Common myeloid progenitor, CD34-positive (primary cell): ENCODE measurements at regions not wholly inside any gene's neighbourhood (a gene's known extent, or its start where the extent isn't known, plus 50 kb on each side); places are given as distances from the start of the nearest gene placed in this dataset.

Source experiments
- CTCF ChIA-PET: fragments of 350-600 bp; sonication (Branson Sonifier 250); formaldehyde crosslinking; loops from one replicate; lab custom pipeline; 2021; ENCODE audit warnings: antibody characterized with exemption; lab: Charles Lee
- POLR2A ChIA-PET: fragments of 350-600 bp; sonication (Branson Sonifier 250); formaldehyde crosslinking; loops from one replicate; lab custom pipeline; 2021; ENCODE audit warnings: antibody characterized with exemption; lab: Charles Lee
- DNase-seq, 3 donors: peaks; one replicate each; pipeline versions ENCODE4 v3.0.0 to v3.0.0-alpha.2; 2013
- H3K27ac ChIP-seq, 2 experiments: 1 replicate in 1 of 2; 2 replicates in 1 of 2; pipeline ENCODE4 v1.7.0; 2013; ENCODE audit warnings: inconsistent platforms in 2 of 2, low read length in 2 of 2, mild to moderate bottlenecking in 2 of 2, low read depth in 1 of 2, moderate library complexity in 1 of 2; ENCODE audit not compliant: severe bottlenecking in 2 of 2, insufficient read depth in 1 of 2, poor library complexity in 1 of 2
- H3K27me3 ChIP-seq, 5 experiments: replicated peaks in 2 of 5; 1 replicate in 3 of 5; 2 replicates in 2 of 5; pipeline versions ENCODE4 v1.6.1 to v1.7.0; 2013; ENCODE audit warnings: low read length in 4 of 5, mild to moderate bottlenecking in 2 of 5, moderate library complexity in 2 of 5, inconsistent platforms in 1 of 5; ENCODE audit not compliant: insufficient read depth in 5 of 5, control insufficient read depth in 4 of 5
- H3K36me3 ChIP-seq, 4 experiments: 1 replicate in 2 of 4; 2 replicates in 2 of 4; pipeline versions ENCODE4 v1.6.1 to v1.7.0; 2013; ENCODE audit warnings: low read length in 3 of 4, control low read depth in 1 of 4, mild to moderate bottlenecking in 1 of 4; ENCODE audit not compliant: control insufficient read depth in 4 of 4, insufficient read depth in 4 of 4
- H3K4me1 ChIP-seq, 4 experiments: 1 replicate in 3 of 4; 2 replicates in 1 of 4; pipeline versions ENCODE4 v1.6.1 to v1.7.1; 2013; ENCODE audit warnings: low read length in 3 of 4, mild to moderate bottlenecking in 3 of 4, control low read depth in 1 of 4, inconsistent platforms in 1 of 4, moderate library complexity in 1 of 4; ENCODE audit not compliant: control insufficient read depth in 4 of 4, insufficient read depth in 4 of 4; ENCODE audit errors: control extremely low read depth in 1 of 4
- H3K4me3 ChIP-seq, 7 experiments: 1 replicate in 4 of 7; 2 replicates in 3 of 7; pipeline versions ENCODE4 v1.5.1 to v1.7.0; 2013; ENCODE audit warnings: mild to moderate bottlenecking in 7 of 7, low read length in 6 of 7, moderate library complexity in 6 of 7, inconsistent platforms in 2 of 7, low read depth in 2 of 7, control low read depth in 1 of 7; ENCODE audit not compliant: insufficient read depth in 4 of 7, control insufficient read depth in 1 of 7; ENCODE audit errors: extremely low read depth in 1 of 7
- H3K9me3 ChIP-seq, 5 experiments: 1 replicate in 4 of 5; 2 replicates in 1 of 5; pipeline versions ENCODE4 v1.6.1 to v1.7.1; 2013; ENCODE audit warnings: low read length in 4 of 5, mild to moderate bottlenecking in 2 of 5, inconsistent platforms in 1 of 5, low read depth in 1 of 5, moderate library complexity in 1 of 5; ENCODE audit not compliant: control insufficient read depth in 4 of 5, insufficient read depth in 2 of 5; ENCODE audit errors: control extremely low read depth in 1 of 5
- WGBS: methylation state at CpG from one replicate; pipeline ENCODE4 v1.1.5; 2013; ENCODE audit not compliant: insufficient coverage; 5-methylcytosine and 5-hydroxymethylcytosine counted together

- CTCF ChIA-PET: no interaction called here
- H3K27ac ChIP-seq: no peak overlapping the region
- POLR2A ChIA-PET: no interaction called here
- no peak overlapping the region for H3K4me3 ChIP-seq
- no peaks in the 10 kb centered on the region for H3K9me3 ChIP-seq
- no CpG with 5 or more reads among the region's 3 CpGs for WGBS
- DNase-seq: no peak
- H3K27me3 ChIP-seq: no peaks in the 10 kb centered on the region
- H3K4me1 ChIP-seq: no peaks in the 10 kb centered on the region
- H3K36me3 ChIP-seq: no peaks in the 10 kb centered on the region
These were observed 547.2 kb downstream of the MAT2B start for GRCh38 chr5:164052536-164053093.

GRCh38 chr5:164053123-164053522, 547.7 kb downstream of the MAT2B start:
- Histone ChIP-seq H3K4me3 (no peak overlapping the region), H3K4me1 (no peaks in the 10 kb centered on the region), H3K9me3 (no peaks in the 10 kb centered on the region), H3K27me3 (no peaks in the 10 kb centered on the region), H3K36me3 (no peaks in the 10 kb centered on the region), H3K27ac (no peak overlapping the region)
- ChIA-PET CTCF (no interaction called here), POLR2A (no interaction called here)
- WGBS: no CpG with 5 or more reads among the region's 1 CpG
- no peak for DNase-seq

- H3K4me1 ChIP-seq: no peaks in the 10 kb centered on the region
- ChIA-PET CTCF (no interaction called here), POLR2A (no interaction called here)
- no peak overlapping the region for H3K27ac ChIP-seq
- no CpG with 5 or more reads among the region's 2 CpGs for WGBS
- H3K27me3 ChIP-seq: no peaks in the 10 kb centered on the region
- H3K4me3 ChIP-seq: no peak overlapping the region
- H3K9me3 ChIP-seq: no peaks in the 10 kb centered on the region
- H3K36me3 ChIP-seq: no peaks in the 10 kb centered on the region
- no peak for DNase-seq
These were observed 549.0 kb downstream of the MAT2B start for GRCh38 chr5:164054461-164054860.

GRCh38 chr5:164057121-164057520, 551.7 kb downstream of the MAT2B start:
- Histone ChIP-seq H3K4me1 (no peaks in the 10 kb centered on the region), H3K27ac (no peak overlapping the region), H3K9me3 (no peaks in the 10 kb centered on the region), H3K27me3 (no peaks in the 10 kb centered on the region), H3K4me3 (no peak overlapping the region), H3K36me3 (no peaks in the 10 kb centered on the region)
- CTCF ChIA-PET: no interaction called here
- WGBS: no CpG with 5 or more reads among the region's 2 CpGs
- POLR2A ChIA-PET: no interaction called here
- DNase-seq: no peak

GRCh38 chr5:164058621-164059020, 553.2 kb downstream of the MAT2B start:
- Histone ChIP-seq H3K36me3 (no peaks in the 10 kb centered on the region), H3K27me3 (no peaks in the 10 kb centered on the region), H3K9me3 (no peaks in the 10 kb centered on the region), H3K4me1 (no peaks in the 10 kb centered on the region), H3K4me3 (no peak overlapping the region), H3K27ac (no peak overlapping the region)
- ChIA-PET CTCF (no interaction called here), POLR2A (no interaction called here)
- no CpG with 5 or more reads among the region's 3 CpGs for WGBS
- no peak for DNase-seq

- CTCF ChIA-PET: no interaction called here
- WGBS: no CpG with 5 or more reads among the region's 2 CpGs
- POLR2A ChIA-PET: no interaction called here
These were observed 554.1 kb downstream of the MAT2B start for GRCh38 chr5:164059471-164059870.

GRCh38 chr5:164060786-164061355, 555.5 kb downstream of the MAT2B start:
- ChIA-PET CTCF (no interaction called here), POLR2A (no interaction called here)
- no peaks in the 10 kb centered on the region for H3K36me3 ChIP-seq
- no peak overlapping the region for H3K4me3 ChIP-seq
- no peak for DNase-seq
- no peak overlapping the region for H3K27ac ChIP-seq
- H3K4me1 ChIP-seq: no peaks in the 10 kb centered on the region
- no peaks in the 10 kb centered on the region for H3K9me3 ChIP-seq
- WGBS: 85% methylated on average over 2 of the region's 3 CpGs
- H3K27me3 ChIP-seq: no peaks in the 10 kb centered on the region

More at GRCh38 chr5:164059471-164059870, 554.1 kb downstream of the MAT2B start:
- H3K36me3 ChIP-seq: no peaks in the 10 kb centered on the region
- no peaks in the 10 kb centered on the region for H3K4me1 ChIP-seq
- H3K27me3 ChIP-seq: no peaks in the 10 kb centered on the region
- no peak for DNase-seq
- no peak overlapping the region for H3K4me3 ChIP-seq
- H3K27ac ChIP-seq: no peak overlapping the region
- H3K9me3 ChIP-seq: no peaks in the 10 kb centered on the region
